ENCODE measurements at regions not wholly inside any gene's neighbourhood (a gene's known extent, or its start where the extent isn't known, plus 50 kb on each side); places are given as distances from the start of the nearest gene placed in this dataset.

DNA sequence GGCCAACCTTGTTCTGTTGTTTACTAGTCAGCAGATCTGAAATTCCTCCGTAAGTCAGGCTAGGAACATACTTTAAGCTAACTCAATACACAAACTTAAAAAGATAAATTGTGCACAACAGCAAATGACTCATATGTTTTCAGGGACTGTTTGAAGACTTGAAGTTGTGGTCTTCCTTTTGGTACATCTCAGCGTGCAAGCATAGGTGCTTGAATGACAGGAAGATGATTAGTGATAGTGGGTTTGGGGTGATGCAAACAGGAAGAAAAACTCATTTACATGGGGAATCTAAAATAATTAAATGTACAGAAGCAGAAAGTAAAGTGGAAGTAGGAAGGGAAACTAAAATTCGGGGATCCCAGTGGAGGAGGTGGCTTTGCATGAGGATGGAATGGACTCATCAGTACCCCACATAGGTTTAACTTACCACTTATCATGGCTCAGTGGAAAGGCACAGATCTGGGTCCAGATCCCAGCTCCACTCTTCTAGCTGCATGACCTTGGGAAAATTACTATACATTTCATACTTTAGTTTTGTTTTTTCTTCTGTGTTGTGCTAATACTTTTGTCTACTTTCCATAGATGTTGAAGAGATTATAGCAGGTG lies 122.3 kb downstream of the XCL2 start:
- TF ChIP-seq, protein P1, sequence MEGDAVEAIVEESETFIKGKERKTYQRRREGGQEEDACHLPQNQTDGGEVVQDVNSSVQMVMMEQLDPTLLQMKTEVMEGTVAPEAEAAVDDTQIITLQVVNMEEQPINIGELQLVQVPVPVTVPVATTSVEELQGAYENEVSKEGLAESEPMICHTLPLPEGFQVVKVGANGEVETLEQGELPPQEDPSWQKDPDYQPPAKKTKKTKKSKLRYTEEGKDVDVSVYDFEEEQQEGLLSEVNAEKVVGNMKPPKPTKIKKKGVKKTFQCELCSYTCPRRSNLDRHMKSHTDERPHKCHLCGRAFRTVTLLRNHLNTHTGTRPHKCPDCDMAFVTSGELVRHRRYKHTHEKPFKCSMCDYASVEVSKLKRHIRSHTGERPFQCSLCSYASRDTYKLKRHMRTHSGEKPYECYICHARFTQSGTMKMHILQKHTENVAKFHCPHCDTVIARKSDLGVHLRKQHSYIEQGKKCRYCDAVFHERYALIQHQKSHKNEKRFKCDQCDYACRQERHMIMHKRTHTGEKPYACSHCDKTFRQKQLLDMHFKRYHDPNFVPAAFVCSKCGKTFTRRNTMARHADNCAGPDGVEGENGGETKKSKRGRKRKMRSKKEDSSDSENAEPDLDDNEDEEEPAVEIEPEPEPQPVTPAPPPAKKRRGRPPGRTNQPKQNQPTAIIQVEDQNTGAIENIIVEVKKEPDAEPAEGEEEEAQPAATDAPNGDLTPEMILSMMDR (IDR thresholded peaks at IDR 0.05; ENCODE audit: low read length): no peak
- no peak for TF ChIP-seq EZH2 (optimal IDR thresholded peaks at IDR 0.05; ENCODE audit: low read depth, low read length)
